ENCODE measurements at regions not wholly inside any gene's neighbourhood (a gene's known extent, or its start where the extent isn't known, plus 50 kb on each side); places are given as distances from the start of the nearest gene placed in this dataset.

- no peak for DNase-seq
Observed at GRCh38 chr6:141282263-141282662, 850.5 kb upstream of the GJE1 start.

- no peak for DNase-seq
Observed at GRCh38 chr6:141269684-141270083, 863.0 kb upstream of the GJE1 start.

DNA sequence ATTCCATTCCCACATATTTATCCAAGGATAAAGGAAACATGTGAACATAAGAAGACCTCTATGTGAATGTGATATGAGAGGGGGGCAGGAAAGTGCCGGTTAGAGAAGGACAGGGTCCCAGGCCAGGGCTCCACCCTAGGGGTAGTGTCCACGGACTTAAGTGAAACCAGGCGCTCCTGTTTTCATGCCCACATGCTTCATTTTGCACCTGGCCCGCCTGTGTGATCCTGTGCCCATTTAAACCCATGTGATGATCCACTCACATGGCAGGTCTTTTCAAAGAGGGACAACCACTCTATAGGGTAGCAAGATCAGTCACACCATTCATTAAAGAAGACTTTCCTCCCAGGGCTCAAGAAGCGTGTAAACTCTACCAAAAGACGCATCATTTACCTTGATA, 865.3 kb upstream of the GJE1 start:
- no peak for DNase-seq

GRCh38 chr6:141265756-141266623, 866.7 kb upstream of the GJE1 start:
- DNase-seq: no peak

GRCh38 chr6:141264101-141264500, 868.6 kb upstream of the GJE1 start:
- no peak for DNase-seq

DNA sequence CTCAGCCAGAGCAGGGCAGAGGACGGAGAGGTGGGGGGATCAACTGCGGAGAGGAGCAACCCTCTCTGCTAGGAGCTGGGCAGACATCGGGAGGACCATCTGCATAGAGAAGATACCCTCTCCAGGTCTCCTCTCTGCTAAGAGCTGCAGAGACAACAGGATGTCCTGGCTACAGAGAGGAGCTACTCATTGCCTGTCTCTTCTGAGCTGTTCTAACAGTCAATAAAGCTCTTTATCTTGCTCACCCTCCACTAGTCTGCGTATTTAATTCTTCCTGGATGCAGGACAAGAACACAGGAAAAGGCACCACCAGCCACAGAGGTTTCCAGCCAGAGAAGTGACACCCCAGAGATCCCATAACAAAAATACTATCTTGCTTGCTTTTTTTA, 871.1 kb upstream of the GJE1 start:
- no peak for DNase-seq

DNA sequence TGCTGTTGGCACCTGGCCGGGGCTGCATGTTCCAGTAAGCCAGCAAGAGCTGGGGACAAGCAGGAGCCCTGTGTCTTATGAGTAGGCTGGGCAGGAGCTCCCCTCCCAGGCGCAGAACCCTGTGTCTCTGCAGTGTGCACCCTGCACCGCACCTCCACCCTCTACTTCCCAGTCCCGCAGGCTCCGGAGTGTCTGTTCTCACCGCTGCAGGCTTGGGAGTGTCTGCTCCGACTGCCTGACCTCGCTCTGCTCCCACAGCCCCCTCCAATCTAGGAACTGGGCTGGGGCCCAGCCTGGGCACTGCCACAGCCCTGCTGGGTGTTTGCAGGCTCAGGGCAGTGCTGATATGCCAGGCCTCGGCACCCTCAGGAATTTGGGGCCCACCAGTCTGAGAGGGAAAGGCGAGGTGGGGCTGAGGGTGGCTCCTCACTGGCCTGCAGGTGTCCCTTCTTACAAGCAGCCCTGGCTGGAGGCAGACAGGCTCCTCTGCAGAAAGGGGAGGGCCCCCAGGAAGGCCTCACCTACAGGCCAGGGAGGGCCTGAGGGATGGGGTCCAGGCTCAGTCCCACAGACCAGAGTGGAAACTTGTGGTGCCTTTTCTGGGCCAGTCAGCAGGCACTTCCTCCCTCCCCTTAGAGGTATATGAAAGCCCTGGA, 871.6 kb upstream of the GJE1 start:
- no peak for DNase-seq

DNA sequence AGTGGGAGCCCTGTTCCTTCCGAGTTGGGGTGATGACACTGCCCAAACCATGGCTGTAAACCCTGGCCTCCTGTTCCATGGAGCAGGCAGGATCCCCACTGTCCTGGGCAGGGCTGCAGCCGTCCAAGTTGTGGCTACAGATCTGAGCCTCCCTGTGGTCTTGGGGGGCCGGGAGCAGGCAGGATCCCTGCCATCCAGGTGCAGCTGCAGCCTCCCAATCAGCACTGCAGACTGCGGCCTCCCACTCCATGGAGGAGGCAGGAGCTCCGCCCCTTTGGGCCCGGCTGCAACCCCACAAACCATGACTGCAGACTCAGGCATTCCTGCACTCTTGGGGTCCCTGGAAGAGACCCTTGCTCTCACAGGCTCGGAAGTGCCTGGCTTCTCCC, 872.1 kb upstream of the GJE1 start:
- no peak for DNase-seq

GRCh38 chr6:141259807-141260206, 872.9 kb upstream of the GJE1 start:
- no peak for DNase-seq

DNA sequence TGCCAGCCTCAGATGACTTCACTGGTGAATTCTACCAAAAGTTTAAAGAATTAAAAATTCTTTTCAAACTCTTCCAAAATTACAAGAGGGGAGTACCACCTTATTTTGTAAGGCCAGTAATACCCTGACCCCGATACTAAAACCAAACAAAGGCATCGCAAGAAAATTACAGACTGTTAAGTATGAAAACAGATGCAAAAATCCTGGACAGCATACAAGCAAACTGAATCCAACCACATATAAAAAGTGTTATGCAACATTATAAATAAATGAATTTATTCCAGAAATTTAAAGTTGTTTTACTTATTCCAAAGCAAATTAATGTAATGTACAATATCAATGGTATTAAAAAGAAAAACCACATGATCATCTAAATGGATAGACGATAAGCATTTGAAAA, 873.6 kb upstream of the GJE1 start:
- no peak for DNase-seq

DNA sequence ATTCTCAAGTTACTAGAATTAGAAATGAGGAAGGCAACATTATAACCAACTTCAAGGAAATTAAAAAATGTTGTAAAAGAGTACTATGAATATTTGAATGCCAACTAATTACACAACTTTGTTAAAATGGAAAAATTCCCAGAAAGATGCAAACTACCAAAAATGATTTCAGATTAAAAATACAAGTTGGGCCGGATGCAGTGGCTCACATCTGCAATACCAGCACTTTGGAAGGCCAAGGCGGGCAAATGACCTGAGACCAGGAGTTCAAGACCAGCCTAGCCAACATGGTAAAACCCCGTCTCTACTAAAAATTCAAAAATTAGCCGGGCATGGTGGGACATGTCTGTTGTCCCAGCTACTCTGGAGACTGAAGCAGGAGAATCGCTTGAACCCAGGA, 874.2 kb upstream of the GJE1 start:
- no peak for DNase-seq

- no peak for DNase-seq
Observed at GRCh38 chr6:141254336-141254735, 878.4 kb upstream of the GJE1 start.

GRCh38 chr6:141252828-141253608, 879.7 kb upstream of the GJE1 start:
- DNase-seq: no peak

- DNase-seq: no peak
Observed at GRCh38 chr6:141251286-141251685, 881.4 kb upstream of the GJE1 start.

DNA sequence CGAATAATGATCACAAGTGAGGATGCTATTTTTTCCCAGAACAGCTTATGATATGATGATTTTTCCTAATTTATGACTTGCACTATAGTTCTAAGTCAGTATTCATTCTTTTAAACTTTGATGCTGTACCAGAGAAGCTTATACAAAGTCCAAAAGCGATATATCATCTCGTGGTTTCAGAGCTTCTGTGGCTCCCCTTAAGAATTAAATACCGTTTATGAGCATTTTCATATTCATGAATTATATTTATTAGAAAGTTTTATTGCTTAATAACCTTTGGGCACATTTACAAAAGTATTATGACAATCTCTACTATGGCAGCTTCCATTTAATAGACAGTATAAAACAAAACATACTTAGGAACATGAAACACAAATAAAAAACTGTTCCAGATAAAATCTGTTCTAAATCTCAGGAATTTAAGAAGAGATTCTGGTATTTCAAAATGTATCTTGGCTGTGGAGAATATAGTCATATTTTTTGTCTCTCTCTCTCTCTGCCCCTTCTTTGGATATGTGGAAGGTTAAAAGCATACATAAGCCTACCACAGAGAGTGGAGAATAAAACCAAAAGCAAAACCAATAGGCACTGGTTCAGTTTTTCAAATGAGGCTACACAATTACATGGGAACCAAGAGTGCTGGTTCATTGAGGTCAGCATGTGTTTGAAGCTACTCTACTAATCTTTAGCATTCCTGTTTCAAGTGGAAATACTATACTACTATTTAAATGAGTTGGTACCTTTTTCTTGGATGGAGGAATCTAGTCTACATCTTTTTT, 884.5 kb upstream of the GJE1 start:
- no peak for DNase-seq

- DNase-seq: no peak
Observed at GRCh38 chr6:141244366-141244765, 888.4 kb upstream of the GJE1 start.

DNA sequence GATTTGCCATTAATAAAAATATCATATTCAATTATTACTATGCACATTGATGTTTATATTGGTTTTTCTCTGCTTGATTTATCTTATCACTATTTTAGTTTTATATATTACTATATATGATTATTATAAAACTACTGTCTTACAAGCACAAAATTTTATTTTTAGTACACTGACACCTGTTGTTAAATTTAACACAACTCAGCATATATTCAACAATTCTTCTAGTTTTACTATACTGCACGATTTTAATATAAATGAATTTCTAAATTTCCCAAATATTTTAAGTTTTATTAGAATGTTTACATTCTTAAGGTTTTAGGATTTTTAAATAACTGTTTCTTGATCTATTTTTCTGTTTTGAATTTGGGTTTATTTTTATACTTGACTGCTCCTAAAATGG, 889.8 kb upstream of the GJE1 start:
- no peak for DNase-seq

DNA sequence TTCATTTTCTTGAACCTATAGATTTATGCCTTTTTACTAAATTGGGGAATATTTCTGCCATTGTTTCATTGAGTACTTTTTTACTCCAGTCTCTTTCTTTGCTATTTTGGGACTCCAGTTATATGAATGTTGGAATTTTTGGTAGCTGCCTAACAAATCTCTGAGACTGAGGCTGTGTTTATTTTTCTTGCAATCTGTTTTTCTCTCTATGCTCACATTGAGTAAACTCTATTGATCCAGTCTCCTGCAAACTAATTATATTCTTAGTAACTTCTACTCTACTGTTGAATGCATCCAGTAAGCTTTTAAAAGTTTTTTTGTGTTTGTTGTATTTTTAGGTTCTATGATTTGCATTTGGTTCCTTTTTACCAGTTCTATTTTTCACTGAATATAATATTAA, 903.4 kb upstream of the GJE1 start:
- no peak for DNase-seq

DNA sequence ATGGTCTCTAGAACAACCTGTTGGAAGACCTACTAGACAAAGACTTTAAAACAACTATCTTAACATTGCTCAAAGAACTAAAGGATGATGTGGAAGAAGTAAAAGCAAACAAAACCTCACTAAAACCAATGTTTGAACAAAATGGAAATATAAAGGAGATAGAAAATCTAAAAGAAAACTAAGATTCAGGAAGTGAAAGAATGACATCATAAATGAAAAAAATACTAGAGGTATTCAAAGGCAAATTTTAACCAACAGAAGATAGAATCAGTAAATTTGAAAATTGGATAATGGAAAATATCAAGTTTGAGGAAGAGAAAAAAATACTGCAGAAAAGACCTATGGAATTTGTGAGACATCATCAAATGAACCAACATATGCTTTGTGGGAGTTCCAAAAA, 914.1 kb upstream of the GJE1 start:
- no peak for DNase-seq

DNA sequence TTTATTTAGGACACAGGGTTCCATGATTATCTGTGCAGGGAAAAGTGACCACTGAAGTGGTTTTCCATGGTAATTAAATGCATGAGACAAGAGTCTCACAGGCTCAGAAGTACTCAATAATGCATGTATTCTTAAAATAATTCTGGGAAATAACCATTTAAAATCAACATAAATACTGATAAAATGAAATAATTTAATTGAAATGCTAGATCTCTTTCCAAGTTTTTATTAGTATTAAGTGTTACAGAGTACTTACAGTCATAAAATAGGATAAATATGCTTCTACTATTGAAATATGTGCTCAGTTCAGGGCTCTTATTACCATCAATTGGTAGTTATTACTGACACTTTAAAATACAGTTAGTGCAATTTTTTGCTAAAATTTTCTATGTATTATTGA, 916.0 kb upstream of the GJE1 start:
- no peak for DNase-seq

DNA sequence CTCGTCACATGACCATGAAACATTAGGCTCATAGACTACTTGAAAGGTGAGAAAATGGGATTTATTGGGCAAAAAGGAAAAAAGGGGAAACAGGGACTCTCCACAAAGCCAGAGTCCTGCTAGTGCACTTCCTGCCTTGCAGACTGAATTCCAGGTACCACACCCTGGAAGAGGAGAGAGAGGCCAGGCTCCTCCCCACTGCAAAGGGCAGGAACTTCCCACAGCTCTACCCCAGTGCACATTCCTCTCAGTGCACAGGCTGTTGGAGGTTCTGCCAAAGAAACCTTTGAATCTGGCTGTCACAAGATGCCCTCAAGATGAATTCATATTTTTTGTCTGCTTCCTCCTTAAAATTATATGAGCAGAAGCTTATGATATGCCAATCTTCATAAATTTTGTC, 920.4 kb upstream of the GJE1 start:
- DNase-seq: no peak

- no peak for DNase-seq
Observed at GRCh38 chr6:141211845-141212244, 920.9 kb upstream of the GJE1 start.

- no peak for DNase-seq
Observed at GRCh38 chr6:141210901-141211300, 921.8 kb upstream of the GJE1 start.
